Smooth muscle cell (in vitro differentiated cells): ENCODE measurements at regions not wholly inside any gene's neighbourhood (a gene's known extent, or its start where the extent isn't known, plus 50 kb on each side); places are given as distances from the start of the nearest gene placed in this dataset.

Source experiments
- DNase-seq: peaks from one replicate; lab custom pipeline; 2025; ENCODE audit not compliant: unreplicated experiment; lab: John Stamatoyannopoulos, UW
- H2AFZ ChIP-seq: fragments of 200-600 bp; sonication (generic); 2 replicates; pipeline ENCODE4 v1.6.0; 2016; ENCODE audit warnings: antibody characterized with exemption, low read depth, mild to moderate bottlenecking
- H3F3A ChIP-seq: fragments of 200-600 bp; sonication (generic); 2 replicates; pipeline ENCODE4 v1.6.0; 2017; ENCODE audit warnings: antibody characterized with exemption, low read depth
- H3K27ac ChIP-seq: fragments of 200-600 bp; sonication (generic); 2 replicates; pipeline ENCODE4 v1.5.1; 2016; ENCODE audit warnings: low read depth, mild to moderate bottlenecking
- H3K27me3 ChIP-seq: fragments of 200-600 bp; sonication (generic); 2 replicates; pipeline ENCODE4 v1.6.1; 2016; ENCODE audit warnings: low read depth, mild to moderate bottlenecking
- H3K36me3 ChIP-seq: fragments of 200-600 bp; sonication (generic); 2 replicates; pipeline ENCODE4 v1.5.1; 2016; ENCODE audit warnings: low read depth
- H3K4me1 ChIP-seq: fragments of 200-600 bp; sonication (generic); 2 replicates; pipeline ENCODE4 v1.5.1; 2016; ENCODE audit warnings: low read depth
- H3K4me2 ChIP-seq: fragments of 200-600 bp; sonication (generic); 2 replicates; pipeline ENCODE4 v1.6.0; 2016; ENCODE audit warnings: mild to moderate bottlenecking
- H3K4me3 ChIP-seq: fragments of 200-600 bp; sonication (generic); 2 replicates; pipeline ENCODE4 v1.5.1; 2016; ENCODE audit warnings: mild to moderate bottlenecking
- H3K79me2 ChIP-seq: fragments of 200-600 bp; sonication (generic); 2 replicates; pipeline ENCODE4 v1.6.0; 2016; ENCODE audit warnings: low read depth, mild to moderate bottlenecking
- H3K9ac ChIP-seq: fragments of 200-600 bp; sonication (generic); 2 replicates; pipeline ENCODE4 v1.6.0; 2016; ENCODE audit warnings: low read depth
- H3K9me3 ChIP-seq: fragments of 200-600 bp; sonication (generic); replicated peaks from 2 replicates; pipeline ENCODE4 v1.5.1; 2016; ENCODE audit warnings: low read depth
- H4K20me1 ChIP-seq: fragments of 200-600 bp; sonication (generic); 2 replicates; pipeline ENCODE4 v1.6.0; 2016; ENCODE audit warnings: low read depth
- CTCF ChIP-seq: fragments of 200-600 bp; sonication (generic); IDR thresholded peaks from 2 replicates; pipeline ENCODE4 v1.5.1; 2017; ENCODE audit warnings: borderline replicate concordance, mild to moderate bottlenecking, antibody characterized with exemption; ENCODE audit not compliant: insufficient read depth, poor library complexity, severe bottlenecking
- WGBS: methylation state at CpG from one replicate; pipeline ENCODE4 v1.1.7; 2016; ENCODE audit warnings: low lambda C conversion rate; 5-methylcytosine and 5-hydroxymethylcytosine counted together

- Histone ChIP-seq H4K20me1 (no peaks in the 10 kb centered on the region), H3K27ac (no peak overlapping the region), H3F3A (no peaks in the 10 kb centered on the region), H3K36me3 (no peaks in the 10 kb centered on the region), H3K79me2 (no peaks in the 10 kb centered on the region), H3K4me1 (no peaks in the 10 kb centered on the region), H2AFZ (no peak overlapping the region), H3K27me3 (no peaks in the 10 kb centered on the region), H3K4me2 (no peak overlapping the region), H3K9me3 (no peaks in the 10 kb centered on the region), H3K9ac (no peak overlapping the region), H3K4me3 (no peak overlapping the region)
- WGBS = 87% methylated on average over 1 of the region's 1 CpG
- no peak for TF ChIP-seq CTCF
- DNase-seq = no peak
Observed at GRCh38 chr11:87724358-87724757, 450.9 kb downstream of the RAB38 start.

GRCh38 chr11:87722756-87723565 is 452.3 kb downstream of the RAB38 start:
- no peak for DNase-seq
- Histone ChIP-seq H3K4me1 (no peaks in the 10 kb centered on the region), H4K20me1 (no peaks in the 10 kb centered on the region), H3K27me3 (no peaks in the 10 kb centered on the region), H2AFZ (no peak overlapping the region), H3K36me3 (no peaks in the 10 kb centered on the region), H3F3A (no peaks in the 10 kb centered on the region), H3K27ac (no peak overlapping the region), H3K4me3 (no peak overlapping the region), H3K9ac (no peak overlapping the region), H3K9me3 (no peaks in the 10 kb centered on the region), H3K79me2 (no peaks in the 10 kb centered on the region), H3K4me2 (no peak overlapping the region)
- WGBS = 66% methylated on average over 10 of the region's 10 CpGs
- TF ChIP-seq CTCF = peak; percentile 76

- DNase-seq = no peak
- no peak overlapping the region for H3K27ac ChIP-seq
- H3K27me3 ChIP-seq = no peaks in the 10 kb centered on the region
- H3K4me2 ChIP-seq = no peak overlapping the region
- no peaks in the 10 kb centered on the region for H3K9me3 ChIP-seq
- no peak overlapping the region for H3K4me3 ChIP-seq
- H3K36me3 ChIP-seq = no peaks in the 10 kb centered on the region
- no peak overlapping the region for H3K9ac ChIP-seq
- no peaks in the 10 kb centered on the region for H3F3A ChIP-seq
- peak overlapping the region; percentile 53 for H2AFZ ChIP-seq
- H3K79me2 ChIP-seq = no peaks in the 10 kb centered on the region
- no peaks in the 10 kb centered on the region for H3K4me1 ChIP-seq
- no peak for TF ChIP-seq CTCF
- WGBS = 85% methylated on average over 5 of the region's 5 CpGs
- no peaks in the 10 kb centered on the region for H4K20me1 ChIP-seq
Observed at GRCh38 chr11:87719326-87720073, 455.7 kb downstream of the RAB38 start.
